ENCODE measurements at regions not wholly inside any gene's neighbourhood (a gene's known extent, or its start where the extent isn't known, plus 50 kb on each side); places are given as distances from the start of the nearest gene placed in this dataset.

DNA sequence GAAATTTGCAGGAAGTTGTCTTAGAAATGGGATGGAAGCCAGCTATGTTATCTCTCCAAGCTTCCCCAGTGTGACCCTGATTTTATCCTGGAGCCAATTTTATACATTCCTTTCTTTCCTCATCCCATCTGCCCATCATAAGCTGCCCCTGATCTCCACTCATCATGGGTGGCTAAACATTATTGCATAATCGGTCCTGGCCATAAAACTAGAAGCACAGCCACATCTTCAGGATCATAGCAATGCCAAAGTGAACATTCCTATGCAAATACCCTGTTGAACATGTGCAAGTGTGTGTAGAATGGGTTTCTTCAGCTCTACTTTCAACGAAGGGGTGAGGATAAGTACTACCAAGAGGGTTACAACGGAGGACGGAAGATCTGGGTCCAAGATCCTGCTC, 50.6 kb upstream of the COG2 start:
- TF ChIP-seq CTCF (IDR thresholded peaks at IDR 0.05) = no peak
- no peaks in the 10 kb centered on the region for H3K9me3 ChIP-seq
- no peak overlapping the region for H3K27ac ChIP-seq
- no peak overlapping the region for H3K4me3 ChIP-seq (ENCODE audit: low read depth in 1 of 2, low read length in 1 of 2)
- no peaks in the 10 kb centered on the region for H3K4me1 ChIP-seq (ENCODE audit: control insufficient read depth in 1 of 2, insufficient read depth in 1 of 2, low read depth in 1 of 2, low read length in 1 of 2)
- H3K27me3 ChIP-seq = peaks cover 44% of the 10 kb centered on the region
- no peaks in the 10 kb centered on the region for H3K36me3 ChIP-seq

DNA sequence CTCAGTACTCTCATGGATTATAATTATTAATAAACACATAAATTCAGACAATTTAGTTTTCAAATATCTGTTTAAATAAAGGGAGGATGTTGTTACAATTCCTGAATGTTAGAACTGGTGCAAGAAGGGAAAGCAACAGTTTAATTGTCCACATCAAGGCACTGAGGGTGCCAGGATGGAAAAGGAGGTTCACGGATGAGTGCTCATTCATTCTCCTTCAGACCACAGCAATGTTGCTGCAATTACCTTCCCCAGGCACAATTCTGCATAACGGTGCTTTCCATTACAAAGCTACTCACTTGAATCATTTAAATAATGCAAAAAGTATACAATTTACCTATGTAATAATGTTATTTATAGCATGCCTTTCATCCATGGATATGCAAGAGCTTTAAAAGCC, 52.3 kb upstream of the COG2 start:
- no peak for TF ChIP-seq CTCF (IDR thresholded peaks at IDR 0.05)
- Histone ChIP-seq H3K9me3 (no peaks in the 10 kb centered on the region), H3K27ac (no peak overlapping the region), H3K4me1 (ENCODE audit: control insufficient read depth in 1 of 2, insufficient read depth in 1 of 2, low read depth in 1 of 2, low read length in 1 of 2) (no peaks in the 10 kb centered on the region), H3K4me3 (ENCODE audit: low read depth in 1 of 2, low read length in 1 of 2) (no peak overlapping the region), H3K27me3 (peaks cover 50% of the 10 kb centered on the region), H3K36me3 (no peaks in the 10 kb centered on the region)

GRCh38 chr1:230588323-230588746, 53.9 kb upstream of the COG2 start:
- Histone ChIP-seq H3K4me3 (ENCODE audit: low read depth in 1 of 2, low read length in 1 of 2) (no peak overlapping the region), H3K9me3 (no peaks in the 10 kb centered on the region), H3K27me3 (peaks cover 50% of the 10 kb centered on the region), H3K27ac (no peak overlapping the region), H3K36me3 (no peaks in the 10 kb centered on the region), H3K4me1 (ENCODE audit: control insufficient read depth in 1 of 2, insufficient read depth in 1 of 2, low read depth in 1 of 2, low read length in 1 of 2) (no peaks in the 10 kb centered on the region)
- no peak for TF ChIP-seq CTCF (IDR thresholded peaks at IDR 0.05)

GRCh38 chr1:230587061-230587460, 55.2 kb upstream of the COG2 start:
- TF ChIP-seq CTCF (IDR thresholded peaks at IDR 0.05) = no peak
- H3K4me1 ChIP-seq (ENCODE audit: control insufficient read depth in 1 of 2, insufficient read depth in 1 of 2, low read depth in 1 of 2, low read length in 1 of 2) = no peaks in the 10 kb centered on the region
- H3K4me3 ChIP-seq (ENCODE audit: low read depth in 1 of 2, low read length in 1 of 2) = no peak overlapping the region
- H3K27me3 ChIP-seq = peaks cover 39% of the 10 kb centered on the region
- H3K36me3 ChIP-seq = no peaks in the 10 kb centered on the region
- no peaks in the 10 kb centered on the region for H3K9me3 ChIP-seq
- no peak overlapping the region for H3K27ac ChIP-seq

DNA sequence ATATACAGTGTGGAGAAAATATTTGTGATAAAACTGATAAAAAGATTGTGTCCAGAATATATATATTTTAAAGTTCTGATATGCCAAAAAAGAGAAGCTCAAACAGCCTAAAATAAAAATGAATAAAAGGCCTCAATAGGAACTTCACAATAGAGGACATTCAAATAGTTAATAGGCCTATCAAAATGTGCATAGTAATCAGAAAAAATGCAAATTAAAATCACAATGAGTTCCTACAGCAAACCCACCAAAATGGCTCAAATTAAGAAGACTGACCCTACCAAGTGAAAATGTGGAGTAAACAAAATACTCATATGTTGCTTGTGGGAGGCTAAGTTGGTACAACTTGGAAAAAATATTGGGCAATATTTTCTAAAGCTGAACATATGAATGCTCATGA, 57.6 kb upstream of the COG2 start:
- Histone ChIP-seq H3K27ac (no peak overlapping the region), H3K27me3 (peaks cover 23% of the 10 kb centered on the region), H3K4me3 (ENCODE audit: low read depth in 1 of 2, low read length in 1 of 2) (no peak overlapping the region), H3K9me3 (no peaks in the 10 kb centered on the region), H3K36me3 (no peaks in the 10 kb centered on the region), H3K4me1 (ENCODE audit: control insufficient read depth in 1 of 2, insufficient read depth in 1 of 2, low read depth in 1 of 2, low read length in 1 of 2) (no peaks in the 10 kb centered on the region)
- no peak for TF ChIP-seq CTCF (IDR thresholded peaks at IDR 0.05)

All from neutrophil (primary cell).